Activated CD8-positive, alpha-beta memory T cell treated with anti-CD3 and anti-CD28 coated beads, Interleukin-2, amount 10 ng/mL, durations not matched to agents 7 days and 5 days (primary cell): ENCODE measurements at regions not wholly inside any gene's neighbourhood (a gene's known extent, or its start where the extent isn't known, plus 50 kb on each side); places are given as distances from the start of the nearest gene placed in this dataset.

Experiments
- ATAC-seq: fragments of 150-1000 bp; cut with Tn5 transposase; one replicate; pipeline ENCODE4 v1.10.0; 2021; ENCODE audit warnings: moderate library complexity
- CTCF ChIA-PET: fragments of 350-600 bp; sonication (Branson Sonifier 250); formaldehyde crosslinking; loops from one replicate; lab custom pipeline; 2021; ENCODE audit warnings: antibody characterized with exemption; lab: Charles Lee
- DNase-seq: peaks from one replicate; pipeline ENCODE4 v3.0.0-alpha.2; 2020
- H3K27ac Mint-ChIP-seq: one replicate; pipeline ENCODE4 v1.8.0; 2021; ENCODE audit warnings: mild to moderate bottlenecking, mixed read lengths
- H3K27me3 Mint-ChIP-seq: one replicate; pipeline ENCODE4 v1.8.0; 2021; ENCODE audit warnings: mixed read lengths
- H3K36me3 Mint-ChIP-seq: one replicate; pipeline ENCODE4 v1.8.0; 2021; ENCODE audit warnings: mild to moderate bottlenecking, mixed read lengths
- H3K4me1 Mint-ChIP-seq: one replicate; pipeline ENCODE4 v1.8.0; 2021; ENCODE audit warnings: mixed read lengths
- H3K4me3 Mint-ChIP-seq: one replicate; pipeline ENCODE4 v1.8.0; 2021; ENCODE audit warnings: mild to moderate bottlenecking, moderate library complexity, mixed read lengths
- H3K9me3 Mint-ChIP-seq: one replicate; pipeline ENCODE4 v1.8.0; 2022; ENCODE audit warnings: low read depth, mixed read lengths

DNA sequence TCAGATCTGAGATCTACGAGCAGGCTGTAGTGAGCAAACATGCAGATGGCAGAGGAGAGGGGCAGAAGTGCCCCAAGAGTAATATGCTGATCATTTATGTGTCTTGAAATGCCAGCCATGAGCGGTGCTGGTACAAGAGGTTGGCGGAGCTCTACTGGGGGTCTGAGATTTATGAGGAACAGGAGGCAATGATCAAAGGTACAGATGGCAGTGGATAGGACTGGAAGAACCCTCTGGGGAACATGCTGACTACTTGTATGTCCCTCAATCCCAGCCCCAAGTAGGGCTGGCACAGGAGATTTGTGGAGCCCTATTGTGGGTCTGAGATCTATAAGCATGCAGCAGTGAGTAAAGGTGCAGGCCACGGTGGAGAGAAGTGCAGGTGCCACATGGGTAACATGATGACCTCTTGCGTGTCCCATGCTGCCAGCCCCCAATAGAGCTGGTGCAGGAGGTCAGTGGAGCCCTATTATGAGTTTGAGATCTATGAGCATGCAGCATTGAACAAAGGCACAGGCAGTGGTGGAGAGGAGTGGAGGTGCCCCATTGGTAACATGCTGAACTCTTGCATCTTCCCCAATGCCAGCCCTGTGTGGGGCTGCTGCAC lies 97.2 kb upstream of the ZNF678 start:
- Mint-ChIP-seq H3K4me3 (no peak overlapping the region), H3K36me3 (no peaks in the 10 kb centered on the region), H3K27ac (no peak overlapping the region), H3K27me3 (peaks cover 4% of the 10 kb centered on the region), H3K9me3 (no peaks in the 10 kb centered on the region), H3K4me1 (no peaks in the 10 kb centered on the region)
- CTCF ChIA-PET, result no interaction called here
- no peak for ATAC-seq
- DNase-seq, result no peak

DNA sequence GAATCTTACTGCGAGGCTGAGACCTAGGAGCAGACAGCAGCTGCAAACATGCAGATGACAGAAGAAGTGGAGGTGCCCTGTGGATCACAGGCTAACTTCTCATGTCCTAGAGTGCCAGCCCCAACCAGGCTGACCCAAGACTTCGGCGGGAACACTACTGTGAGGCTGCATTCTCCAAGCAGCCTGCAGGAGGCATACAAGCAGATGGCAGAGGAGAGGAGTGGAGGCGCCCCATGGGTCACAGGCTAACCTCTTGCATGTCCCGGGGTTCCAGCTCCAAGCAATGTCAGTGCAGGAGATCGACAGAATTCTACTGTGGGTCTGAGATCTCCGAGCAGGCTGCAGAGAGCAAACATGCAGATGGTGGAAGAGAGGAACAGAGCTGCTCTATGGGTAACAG lies 98.1 kb upstream of the ZNF678 start:
- Mint-ChIP-seq H3K27ac (no peak overlapping the region), H3K27me3 (peaks cover 4% of the 10 kb centered on the region), H3K4me3 (no peak overlapping the region), H3K4me1 (no peaks in the 10 kb centered on the region), H3K9me3 (no peaks in the 10 kb centered on the region), H3K36me3 (no peaks in the 10 kb centered on the region)
- DNase-seq (no peak), ATAC-seq (no peak)
- CTCF ChIA-PET, result no interaction called here

GRCh38 chr1:227459977-227460376 lies 103.4 kb upstream of the ZNF678 start:
- no peaks in the 10 kb centered on the region for H3K36me3 Mint-ChIP-seq
- H3K27ac Mint-ChIP-seq, result no peak overlapping the region
- ATAC-seq (no peak), DNase-seq (no peak)
- H3K4me3 Mint-ChIP-seq, result no peak overlapping the region
- no peaks in the 10 kb centered on the region for H3K4me1 Mint-ChIP-seq
- H3K27me3 Mint-ChIP-seq, result peaks cover 6% of the 10 kb centered on the region
- no peaks in the 10 kb centered on the region for H3K9me3 Mint-ChIP-seq
- CTCF ChIA-PET, result no interaction called here

DNA sequence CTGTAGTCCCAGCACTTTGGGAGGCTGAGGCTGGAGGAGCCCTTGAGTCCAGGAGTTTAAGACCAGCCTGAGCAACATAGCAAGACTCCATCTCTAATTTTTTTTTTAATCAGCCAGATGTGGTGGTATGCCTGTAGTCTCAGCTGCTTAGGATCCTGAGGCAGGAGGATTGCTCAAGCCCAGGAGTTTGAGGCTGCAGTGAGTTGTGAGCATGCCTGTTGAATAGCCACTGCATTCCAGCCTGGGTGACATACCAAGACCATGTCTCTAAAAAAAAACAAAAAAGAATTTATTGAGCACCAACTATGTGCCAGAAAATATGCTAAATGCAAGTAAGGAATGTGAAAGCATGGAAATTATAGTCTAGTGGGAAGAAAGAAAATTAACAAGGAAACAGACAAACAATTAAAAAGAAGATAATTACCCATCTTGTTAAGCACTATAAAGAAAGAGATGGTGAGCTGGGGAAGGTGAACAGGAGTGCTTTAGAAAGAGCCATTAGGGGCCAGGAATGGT lies 104.0 kb upstream of the ZNF678 start:
- Mint-ChIP-seq H3K4me3 (no peak overlapping the region), H3K9me3 (no peaks in the 10 kb centered on the region), H3K27me3 (peaks cover 9% of the 10 kb centered on the region), H3K4me1 (no peaks in the 10 kb centered on the region), H3K27ac (no peak overlapping the region), H3K36me3 (no peaks in the 10 kb centered on the region)
- CTCF ChIA-PET, result interaction anchor here (1.1 kb wide), 1 partner anchor 13 kb away, joined by 3 read pairs; no protein-coding TSS in a partner anchor
- no peak for DNase-seq
- ATAC-seq, result no peak

DNA sequence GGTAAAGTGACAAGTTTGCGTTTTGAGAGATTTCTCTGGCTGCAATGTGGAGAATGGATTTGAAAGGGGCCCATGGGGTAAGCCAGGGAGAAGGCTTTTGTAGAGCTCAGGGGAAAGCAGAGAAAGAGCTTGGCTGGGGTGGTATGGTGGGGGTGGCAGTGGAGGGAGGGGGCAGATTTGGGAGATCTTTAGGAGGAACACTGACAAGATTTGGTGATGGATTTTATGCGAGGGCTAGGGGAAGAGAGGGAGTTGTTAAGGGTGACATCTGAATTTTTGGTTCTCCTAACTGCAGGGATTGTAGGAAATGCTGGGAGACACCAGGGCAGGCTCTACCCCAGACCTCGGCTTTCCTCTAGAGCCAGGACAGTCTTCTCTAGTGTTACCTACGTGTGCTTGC lies 108.7 kb upstream of the ZNF678 start:
- no peak overlapping the region for H3K27ac Mint-ChIP-seq
- no peak overlapping the region for H3K4me3 Mint-ChIP-seq
- ATAC-seq (no peak), DNase-seq (no peak)
- H3K36me3 Mint-ChIP-seq, result no peaks in the 10 kb centered on the region
- CTCF ChIA-PET, result no interaction called here
- H3K9me3 Mint-ChIP-seq, result no peaks in the 10 kb centered on the region
- peaks cover 15% of the 10 kb centered on the region for H3K27me3 Mint-ChIP-seq
- no peaks in the 10 kb centered on the region for H3K4me1 Mint-ChIP-seq

DNA sequence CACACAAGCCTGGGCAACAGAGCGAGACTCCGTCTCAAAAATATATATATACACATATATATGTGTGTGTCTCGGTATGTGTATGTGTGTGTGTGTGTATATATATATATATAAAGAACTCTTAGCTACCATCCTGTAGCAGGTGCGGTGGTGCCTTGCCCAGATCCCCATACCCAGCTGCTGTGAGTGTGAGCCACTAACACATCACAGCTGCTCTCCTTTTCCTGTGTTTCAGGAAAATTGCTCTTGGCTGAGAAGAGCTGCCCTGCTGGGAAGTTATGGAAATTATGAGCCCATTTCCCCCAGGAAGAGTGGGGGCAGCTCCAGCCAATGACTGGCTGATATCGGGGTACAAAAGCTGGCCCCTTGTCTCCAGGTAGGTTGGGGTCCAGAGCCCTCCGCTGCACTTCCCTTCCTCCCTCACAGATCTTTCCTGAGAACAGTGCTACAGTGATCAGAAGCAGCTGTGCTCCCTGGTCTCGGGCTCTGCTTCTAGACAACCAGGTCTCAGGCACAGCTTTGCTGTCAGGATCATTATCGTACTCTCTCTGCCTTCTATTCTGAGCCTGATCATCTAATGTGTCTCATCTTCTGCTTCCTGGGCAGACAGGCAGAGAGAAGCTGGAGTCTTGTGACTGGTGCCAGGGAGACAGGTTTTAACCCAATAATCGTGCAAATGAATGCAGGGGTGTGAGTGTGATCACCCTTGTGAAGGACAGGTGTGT lies 109.6 kb upstream of the ZNF678 start:
- Mint-ChIP-seq H3K4me3 (no peak overlapping the region), H3K36me3 (no peaks in the 10 kb centered on the region), H3K4me1 (no peaks in the 10 kb centered on the region), H3K9me3 (no peaks in the 10 kb centered on the region), H3K27ac (no peak overlapping the region), H3K27me3 (peaks cover 15% of the 10 kb centered on the region)
- no peak for DNase-seq
- CTCF ChIA-PET, result no interaction called here
- ATAC-seq, result no peak

DNA sequence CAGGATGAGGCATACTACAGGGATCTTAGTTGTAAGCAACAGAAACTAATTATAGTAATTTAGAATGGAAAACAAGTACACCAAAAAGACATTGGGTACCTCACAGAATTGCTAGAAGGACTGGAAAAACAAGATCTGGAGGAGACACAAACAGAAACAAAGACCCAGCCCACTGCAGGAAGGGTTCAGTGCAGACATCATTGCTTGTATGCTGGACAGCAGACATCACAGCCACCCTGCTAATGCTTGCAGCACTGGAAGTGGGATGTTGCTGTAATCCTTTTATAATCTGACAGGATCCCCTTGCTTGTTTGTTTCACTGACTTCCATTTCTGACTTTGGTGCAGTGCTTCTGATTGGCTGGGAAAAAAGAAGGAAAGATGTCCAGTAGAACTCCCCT lies 111.4 kb upstream of the ZNF678 start:
- Mint-ChIP-seq H3K9me3 (no peaks in the 10 kb centered on the region), H3K27me3 (peaks cover 18% of the 10 kb centered on the region), H3K27ac (no peak overlapping the region), H3K4me1 (no peaks in the 10 kb centered on the region), H3K4me3 (no peak overlapping the region), H3K36me3 (no peaks in the 10 kb centered on the region)
- ATAC-seq, result no peak
- CTCF ChIA-PET, result no interaction called here
- no peak for DNase-seq

GRCh38 chr1:227451057-227451456 lies 112.3 kb upstream of the ZNF678 start:
- Mint-ChIP-seq H3K4me3 (no peak overlapping the region), H3K4me1 (no peaks in the 10 kb centered on the region), H3K27me3 (peaks cover 17% of the 10 kb centered on the region), H3K36me3 (no peaks in the 10 kb centered on the region), H3K27ac (no peak overlapping the region), H3K9me3 (no peaks in the 10 kb centered on the region)
- no peak for ATAC-seq
- DNase-seq, result no peak
- CTCF ChIA-PET, result no interaction called here

GRCh38 chr1:227450489-227450888 lies 112.9 kb upstream of the ZNF678 start:
- ATAC-seq (no peak), DNase-seq (no peak)
- Mint-ChIP-seq H3K4me3 (no peak overlapping the region), H3K27ac (no peak overlapping the region), H3K36me3 (no peaks in the 10 kb centered on the region), H3K4me1 (no peaks in the 10 kb centered on the region), H3K27me3 (peaks cover 16% of the 10 kb centered on the region), H3K9me3 (no peaks in the 10 kb centered on the region)
- CTCF ChIA-PET, result no interaction called here

- H3K27me3 Mint-ChIP-seq, result peaks cover 15% of the 10 kb centered on the region
- H3K4me1 Mint-ChIP-seq, result no peaks in the 10 kb centered on the region
- DNase-seq (no peak), ATAC-seq (no peak)
- CTCF ChIA-PET, result interaction anchor here (1.1 to 1.5 kb wide), 3 partner anchors 18 to 504 kb away, joined by 4 to 5 read pairs (median 4); no protein-coding TSS in a partner anchor
- no peak overlapping the region for H3K27ac Mint-ChIP-seq
- no peaks in the 10 kb centered on the region for H3K9me3 Mint-ChIP-seq
- H3K4me3 Mint-ChIP-seq, result no peak overlapping the region
- H3K36me3 Mint-ChIP-seq, result no peaks in the 10 kb centered on the region
These were observed 113.5 kb upstream of the ZNF678 start for GRCh38 chr1:227449741-227450441.

DNA sequence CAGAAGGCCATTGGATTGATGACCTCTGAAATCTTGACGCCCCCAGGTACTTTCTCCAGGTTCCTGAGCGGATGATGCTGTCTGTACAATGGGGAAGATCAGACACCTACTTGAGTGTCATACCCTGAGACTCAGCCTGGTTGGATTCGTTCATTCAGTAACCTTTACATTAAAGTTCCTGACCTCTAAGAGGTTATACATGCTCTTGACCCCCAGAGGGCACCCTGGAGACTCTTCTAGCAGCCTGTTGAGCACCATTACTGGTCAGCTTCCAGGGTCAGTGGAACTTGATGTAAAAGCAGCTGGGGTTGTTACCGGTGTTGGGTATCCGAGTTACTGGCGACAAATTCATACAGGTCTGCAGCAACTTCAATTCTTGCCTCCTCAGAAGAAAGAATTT lies 114.3 kb upstream of the ZNF678 start:
- H3K27me3 Mint-ChIP-seq, result peaks cover 13% of the 10 kb centered on the region
- ATAC-seq, result no peak
- CTCF ChIA-PET, result interaction anchor here (0.6 to 1.5 kb wide), 4 partner anchors 18 to 505 kb away, joined by 3 to 5 read pairs (median 4); no protein-coding TSS in a partner anchor
- no peak overlapping the region for H3K27ac Mint-ChIP-seq
- H3K36me3 Mint-ChIP-seq, result no peaks in the 10 kb centered on the region
- no peak overlapping the region for H3K4me3 Mint-ChIP-seq
- no peaks in the 10 kb centered on the region for H3K4me1 Mint-ChIP-seq
- H3K9me3 Mint-ChIP-seq, result no peaks in the 10 kb centered on the region
- peak; percentile 53 for DNase-seq

DNA sequence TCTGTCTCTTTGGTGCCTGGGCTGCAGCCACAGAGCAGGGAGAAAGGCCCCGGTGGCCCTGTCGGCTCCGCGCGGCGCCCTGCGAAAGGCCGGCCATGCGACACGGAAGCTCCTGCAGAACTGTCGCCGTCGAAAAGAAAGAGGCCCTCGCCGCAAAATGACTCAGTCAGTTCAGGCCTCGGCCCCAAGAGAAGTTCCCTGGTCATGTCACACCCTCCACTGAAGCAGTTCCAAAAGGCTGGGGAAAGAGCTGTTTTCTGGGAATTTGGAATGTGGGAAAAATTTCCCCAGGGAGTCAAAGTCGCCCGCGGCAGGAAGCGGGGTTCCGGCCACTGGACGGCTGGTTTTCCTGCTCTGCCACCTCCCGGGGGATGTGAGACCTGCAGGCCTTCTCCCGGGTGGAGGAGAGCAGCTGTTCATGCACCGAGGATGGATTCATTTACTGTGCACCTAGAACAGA lies 115.8 kb upstream of the ZNF678 start:
- H3K36me3 Mint-ChIP-seq, result no peaks in the 10 kb centered on the region
- H3K9me3 Mint-ChIP-seq, result no peaks in the 10 kb centered on the region
- H3K4me3 Mint-ChIP-seq, result no peak overlapping the region
- DNase-seq (no peak), ATAC-seq (no peak)
- CTCF ChIA-PET, result no interaction called here
- H3K27ac Mint-ChIP-seq, result no peak overlapping the region
- H3K27me3 Mint-ChIP-seq, result peaks cover 13% of the 10 kb centered on the region
- no peaks in the 10 kb centered on the region for H3K4me1 Mint-ChIP-seq

DNA sequence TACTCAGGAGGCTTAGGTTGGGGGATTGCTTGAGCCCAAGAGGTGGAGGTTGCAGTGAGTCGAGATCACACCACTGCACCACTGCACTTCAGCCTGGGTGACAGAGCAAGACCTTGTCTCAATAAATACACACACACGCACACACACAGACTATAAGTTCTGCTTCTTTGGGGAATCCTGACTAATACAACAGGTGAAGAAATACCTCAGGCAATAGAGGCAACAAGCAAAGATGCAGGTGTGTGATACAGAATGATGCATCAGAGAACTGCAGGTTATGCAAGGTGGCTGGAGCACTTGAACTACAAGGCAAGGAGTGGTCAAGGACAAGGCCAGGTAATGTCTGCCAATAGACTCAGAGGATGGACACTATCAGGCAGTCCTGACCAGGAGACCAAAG lies 117.6 kb upstream of the ZNF678 start:
- H3K36me3 Mint-ChIP-seq, result no peaks in the 10 kb centered on the region

More for the DNA sequence above, 117.6 kb upstream of the ZNF678 start:
- DNase-seq (no peak), ATAC-seq (no peak)
- CTCF ChIA-PET, result no interaction called here
- Mint-ChIP-seq H3K4me3 (no peak overlapping the region), H3K9me3 (no peaks in the 10 kb centered on the region), H3K27me3 (peaks cover 16% of the 10 kb centered on the region), H3K4me1 (no peaks in the 10 kb centered on the region), H3K27ac (no peak overlapping the region)
